ENCODE measurements at regions not wholly inside any gene's neighbourhood (a gene's known extent, or its start where the extent isn't known, plus 50 kb on each side); places are given as distances from the start of the nearest gene placed in this dataset.

- TF ChIP-seq CTCF (IDR thresholded peaks at IDR 0.05; ENCODE audit: borderline replicate concordance, extremely low read depth, low read length, poor library complexity, severe bottlenecking) (no peak), EZH2 (IDR thresholded peaks at IDR 0.05; ENCODE audit: borderline replicate concordance, low read depth, low read length, severe bottlenecking) (no peak)
Observed at GRCh38 chr11:29260939-29261705, 755.7 kb downstream of the KCNA4 start.

All from DND-41 (cell line).